ENCODE measurements at regions not wholly inside any gene's neighbourhood (a gene's known extent, or its start where the extent isn't known, plus 50 kb on each side); places are given as distances from the start of the nearest gene placed in this dataset.

DNA sequence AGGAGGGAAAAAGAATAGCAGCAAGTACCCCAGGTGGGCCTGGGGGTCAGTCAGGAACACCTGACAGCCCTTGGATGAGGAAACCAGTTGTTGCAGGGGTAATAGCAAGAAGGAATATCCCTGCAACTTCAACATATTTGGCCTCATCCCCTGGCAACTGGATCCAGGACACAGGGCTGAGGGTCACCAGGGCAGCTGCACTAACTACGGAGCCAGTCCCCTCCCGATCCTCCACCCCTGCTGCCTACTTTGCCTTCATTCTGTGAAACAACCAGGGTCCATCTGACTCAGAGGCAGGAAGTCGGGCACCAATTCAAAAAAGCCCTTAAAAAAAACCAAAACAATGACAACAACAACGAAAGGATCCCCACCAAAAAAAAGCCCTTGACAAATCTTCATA is 52.9 kb downstream of the FRMPD3 start:
- DNase-seq (ENCODE audit: low spot score) (no peak), ATAC-seq (no peak)
- intact Hi-C loops (cut with DNase I) = no loop called here

DNA sequence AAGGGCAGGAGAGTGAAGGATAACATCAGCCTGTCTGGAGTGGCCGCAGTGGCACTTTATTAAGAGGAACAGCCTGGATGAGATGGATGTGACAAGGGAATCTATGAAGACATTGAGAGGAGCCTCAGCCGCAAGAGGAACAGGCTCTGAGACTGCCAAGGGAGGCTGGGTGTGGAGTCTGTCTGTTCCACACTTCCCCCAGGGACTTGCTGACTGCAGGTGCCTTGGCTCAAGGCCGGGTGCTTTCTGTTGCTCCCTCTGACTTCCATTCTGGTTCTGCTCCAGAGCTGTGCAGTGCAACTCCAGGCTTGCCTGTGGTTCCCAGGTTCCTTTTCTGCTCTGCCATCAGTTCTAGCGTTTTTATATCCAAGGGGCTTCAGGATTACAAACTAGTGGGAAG is 54.6 kb downstream of the FRMPD3 start:
- intact Hi-C loops (cut with DNase I) = no loop called here
- ATAC-seq (peak; percentile 50), DNase-seq (ENCODE audit: low spot score) (no peak)

DNA sequence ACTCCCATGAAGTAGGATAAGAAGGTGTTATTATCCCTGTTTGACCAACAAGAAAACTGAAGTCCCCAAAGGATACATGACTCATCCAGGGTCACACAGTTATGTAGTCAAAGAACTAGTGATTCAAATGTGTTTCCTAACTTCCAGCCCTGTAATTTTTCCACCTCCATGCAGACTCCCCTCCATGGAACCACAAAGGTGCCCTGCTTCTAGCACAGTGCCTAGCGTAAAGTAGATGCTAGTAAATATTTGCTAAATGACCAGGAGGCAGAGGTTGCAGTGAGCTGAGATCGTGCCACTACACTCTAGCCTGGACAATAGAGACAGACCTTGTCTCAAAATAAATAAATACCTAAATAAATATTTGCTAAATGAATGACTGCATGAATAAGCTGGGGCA is 55.8 kb downstream of the FRMPD3 start:
- ATAC-seq (no peak), DNase-seq (ENCODE audit: low spot score) (no peak)
- intact Hi-C loops (cut with DNase I) = no loop called here

DNA sequence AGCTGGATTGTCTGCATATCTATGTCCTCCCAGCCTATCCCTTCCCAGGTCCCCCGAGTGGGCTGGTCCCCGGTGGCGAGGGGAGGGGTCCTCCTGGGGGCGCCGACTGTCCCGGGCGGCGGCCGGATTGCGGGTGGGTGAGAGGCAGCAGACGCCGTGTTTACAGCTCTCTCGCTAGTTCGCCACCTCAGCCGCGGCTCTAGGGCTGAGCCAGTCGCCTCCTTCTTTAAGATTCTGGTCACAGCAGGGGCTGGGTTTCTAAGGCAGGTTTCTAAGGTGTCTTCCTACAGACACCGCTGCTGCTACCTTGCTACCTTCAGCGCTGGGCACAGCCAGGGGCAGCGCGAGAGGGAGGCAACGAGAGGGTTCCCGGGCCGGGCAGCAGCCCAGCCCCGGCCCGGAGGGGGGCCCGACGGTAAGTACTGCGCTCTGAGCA is 57.2 kb downstream of the FRMPD3 start:
- intact Hi-C loops (cut with DNase I) = no loop called here
- ATAC-seq (no peak), DNase-seq (ENCODE audit: low spot score) (no peak)

DNA sequence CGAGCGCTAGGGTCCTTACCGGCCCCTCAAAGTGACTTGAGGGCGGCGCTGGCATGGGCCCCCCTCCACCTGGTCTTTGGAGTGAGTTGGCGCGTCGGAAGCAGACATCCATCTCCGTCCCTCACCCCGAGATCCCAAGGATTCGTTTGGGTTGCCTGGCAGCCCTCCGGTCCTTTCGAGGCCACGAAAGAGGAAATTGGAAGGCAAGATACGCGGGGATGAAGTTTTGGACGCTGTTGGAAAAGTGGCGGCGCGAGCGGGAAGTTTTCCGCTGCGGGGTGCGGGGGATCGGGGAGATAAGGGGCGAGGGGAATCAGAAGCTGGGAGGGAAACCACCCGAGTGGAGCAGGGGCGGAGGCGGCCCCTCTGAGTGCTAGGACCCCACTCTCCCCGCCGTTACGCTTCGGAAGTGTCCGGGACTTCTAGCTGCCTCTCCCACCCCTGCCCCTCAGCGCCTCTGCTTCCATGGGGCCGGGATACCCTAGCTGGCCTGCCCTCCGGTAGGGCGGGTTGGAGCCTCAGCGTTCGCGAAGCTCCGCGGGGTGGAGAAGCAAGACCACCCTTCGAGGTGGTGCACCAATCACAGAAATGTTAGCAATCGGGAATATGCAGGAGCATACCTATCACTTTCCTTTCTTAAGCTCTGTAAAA is 57.8 kb downstream of the FRMPD3 start:
- ATAC-seq = no peak
- intact Hi-C loops (cut with DNase I) = no loop called here
- no peak for DNase-seq (ENCODE audit: low spot score)

DNA sequence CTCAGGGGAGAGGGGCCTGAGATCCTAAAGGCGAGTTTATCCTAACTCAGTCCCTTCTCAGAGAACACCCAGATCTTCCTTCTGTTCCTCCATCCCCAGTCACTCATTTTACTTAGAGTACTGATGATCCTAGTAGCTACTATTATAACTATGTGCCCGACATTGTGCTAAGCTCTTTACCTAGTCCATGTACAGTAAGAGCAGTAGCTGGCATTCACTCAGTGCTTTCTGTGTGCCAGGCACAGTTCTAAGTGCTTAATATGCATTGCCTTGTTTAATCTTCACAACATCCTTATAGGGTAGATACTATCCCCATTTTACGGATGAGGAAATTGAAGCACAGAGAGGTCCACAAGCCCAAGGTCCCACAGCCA is 58.3 kb downstream of the FRMPD3 start:
- intact Hi-C loops (cut with DNase I) = no loop called here
- DNase-seq (ENCODE audit: low spot score) (no peak), ATAC-seq (no peak)

DNA sequence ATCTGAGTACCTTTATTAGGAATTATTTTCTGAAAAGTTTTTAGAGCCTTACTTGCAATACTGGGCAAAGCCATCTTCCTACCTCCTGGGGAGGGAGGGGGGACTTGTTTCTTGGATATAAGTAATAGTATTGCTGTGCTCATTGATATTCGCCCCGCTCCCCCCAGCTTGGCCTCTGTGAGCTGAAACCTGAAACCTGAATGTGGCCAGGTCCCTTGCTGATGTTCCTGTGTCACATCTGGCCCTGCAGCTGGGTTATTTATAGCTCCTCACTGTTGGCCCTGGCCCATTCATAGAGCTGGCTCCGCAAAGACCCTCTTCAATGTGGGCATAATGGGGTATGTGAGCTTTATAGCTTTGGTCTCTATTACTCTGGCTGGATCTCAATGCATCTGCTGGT is 59.5 kb downstream of the FRMPD3 start:
- DNase-seq (ENCODE audit: low spot score) (no peak), ATAC-seq (no peak)
- intact Hi-C loops (cut with DNase I) = no loop called here

DNA sequence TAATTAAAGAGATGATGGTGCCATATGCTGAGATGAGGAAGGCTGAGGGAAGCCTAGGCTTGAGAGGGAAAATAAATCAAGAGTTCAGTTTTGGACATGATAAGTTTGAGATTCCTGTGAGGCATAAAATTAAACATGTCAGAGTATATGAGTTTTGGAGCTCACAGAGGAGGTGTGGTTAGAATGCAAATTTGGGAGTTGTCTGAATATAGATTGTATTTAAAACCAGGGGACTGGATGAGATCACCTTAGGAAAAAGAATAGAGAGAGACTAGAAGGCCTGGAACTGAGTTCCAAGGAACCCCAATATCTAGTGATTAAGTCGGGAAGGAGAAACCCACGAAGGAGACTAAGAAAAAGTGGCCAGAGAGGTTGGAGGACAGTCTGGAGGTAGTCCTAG is 65.5 kb downstream of the FRMPD3 start:
- intact Hi-C loops (cut with DNase I) = no loop called here
- DNase-seq (ENCODE audit: low spot score) (no peak), ATAC-seq (no peak)

DNA sequence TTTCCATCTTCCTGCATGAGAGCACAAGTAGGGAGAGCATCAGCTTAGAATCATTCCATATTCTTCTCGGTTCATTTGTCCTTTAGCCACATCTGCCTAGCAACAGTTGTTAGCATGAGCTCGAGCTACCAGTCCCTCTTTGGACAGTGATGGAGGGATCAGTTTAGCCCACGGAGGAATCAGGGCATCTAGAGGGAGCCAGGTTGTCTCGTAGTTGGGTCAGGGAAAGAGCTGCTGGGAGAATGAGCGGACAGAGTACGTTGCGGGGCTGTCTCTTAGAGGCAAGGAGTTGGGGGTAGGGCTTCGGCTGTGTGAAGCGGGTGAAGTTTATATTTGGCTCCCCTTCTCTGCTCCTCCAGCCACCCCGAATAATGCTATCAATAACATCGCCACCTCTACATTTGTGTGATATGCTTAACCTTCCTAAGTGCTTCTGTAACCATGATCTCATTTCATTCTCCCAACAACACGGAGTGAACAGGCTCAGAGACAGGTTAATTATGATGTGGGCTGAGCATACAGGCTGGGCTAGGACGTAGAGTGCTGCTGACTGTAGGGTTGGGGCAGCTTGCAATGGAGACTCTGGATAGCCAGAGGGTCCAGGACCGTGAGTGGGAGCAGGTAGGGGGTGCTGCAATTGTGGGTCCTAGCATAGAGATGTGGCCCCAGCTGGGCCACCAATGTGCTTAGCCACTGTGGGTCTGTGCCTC is 72.6 kb downstream of the FRMPD3 start:
- no peak for ATAC-seq
- DNase-seq (ENCODE audit: low spot score) = no peak
- intact Hi-C loops (cut with DNase I) = no loop called here

DNA sequence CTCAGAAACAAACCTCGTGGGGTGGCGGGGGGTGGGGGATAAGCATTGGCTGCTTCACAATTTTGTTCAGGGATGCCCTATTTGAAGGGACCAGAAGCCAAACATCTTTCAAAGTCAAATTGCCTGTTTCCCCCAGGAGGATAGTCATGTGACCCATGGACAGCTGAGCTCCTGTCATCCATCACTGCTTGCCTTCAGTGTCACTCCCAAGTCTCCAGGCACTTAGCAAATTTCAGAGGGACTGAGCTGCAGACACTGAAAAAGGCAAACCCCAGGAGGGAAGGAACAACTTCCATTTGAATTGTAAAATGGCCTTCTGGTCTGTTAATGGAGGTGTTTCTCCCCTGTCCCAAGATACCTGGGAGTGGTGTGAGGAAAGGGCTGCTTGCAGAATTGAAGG is 73.4 kb downstream of the FRMPD3 start:
- no peak for ATAC-seq
- intact Hi-C loops (cut with DNase I) = no loop called here
- DNase-seq (ENCODE audit: low spot score) = no peak

DNA sequence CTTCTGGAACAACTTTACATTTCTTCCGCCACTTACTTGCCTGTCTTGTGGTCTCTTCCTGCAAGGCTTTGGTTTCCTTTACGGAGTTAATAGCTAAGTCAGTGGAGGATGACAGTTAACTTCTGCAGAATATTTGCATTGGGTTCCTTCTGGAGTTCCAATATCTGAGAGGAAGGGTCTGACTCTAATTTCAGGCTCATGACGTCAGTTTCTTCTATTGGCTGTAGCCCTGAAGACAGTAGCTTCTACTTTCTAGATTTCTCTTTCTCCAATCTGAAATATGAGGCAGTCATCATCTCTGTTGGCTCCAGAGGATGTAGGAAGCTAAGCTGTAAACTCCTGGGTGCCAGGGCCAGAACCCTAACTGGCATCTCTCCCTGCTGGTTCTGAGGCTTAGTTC is 76.7 kb downstream of the FRMPD3 start:
- intact Hi-C loops (cut with DNase I) = no loop called here
- no peak for ATAC-seq

DNA sequence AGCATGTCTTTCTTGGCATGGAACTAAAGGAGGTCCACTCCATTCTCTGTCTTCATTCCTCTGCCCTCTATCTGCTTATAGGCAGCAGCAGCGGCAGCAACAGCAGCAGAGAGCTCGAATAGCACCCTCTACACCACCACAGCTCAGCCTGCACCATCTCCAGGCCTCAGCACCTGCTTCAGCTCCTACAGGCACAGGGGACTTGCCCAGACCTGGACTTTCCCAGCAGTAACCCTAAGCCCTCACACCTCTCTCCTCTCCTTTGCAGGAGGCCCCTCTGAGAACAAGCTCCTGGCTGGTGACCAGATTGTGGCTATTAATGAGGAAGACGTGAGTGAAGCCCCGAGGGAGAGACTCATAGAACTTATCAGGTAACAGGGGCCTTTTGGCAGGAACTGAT is 80.7 kb downstream of the FRMPD3 start:
- intact Hi-C loops (cut with DNase I) = no loop called here
- ATAC-seq (no peak), DNase-seq (ENCODE audit: low spot score) (no peak)

More for the DNA sequence above, 76.7 kb downstream of the FRMPD3 start:
- no peak for DNase-seq (ENCODE audit: low spot score)

DNA sequence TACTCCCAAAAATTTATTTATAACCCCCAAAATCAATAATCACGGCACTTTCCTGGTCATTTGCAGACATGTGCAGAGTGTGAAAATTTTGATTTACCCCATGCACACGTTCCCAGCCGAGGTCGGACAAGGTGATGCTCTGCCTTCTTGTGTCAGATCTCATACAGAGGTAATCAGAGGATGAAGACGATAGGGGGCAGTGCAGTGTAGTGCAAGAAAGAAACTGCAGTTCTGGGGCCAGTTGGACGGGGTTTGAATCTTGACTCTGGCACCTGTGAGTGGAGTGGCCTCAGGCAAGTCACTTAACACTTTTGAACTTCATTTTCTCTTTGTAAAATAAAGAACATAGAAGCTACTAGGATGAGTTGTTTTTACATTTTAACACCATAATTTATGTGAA is 88.4 kb downstream of the FRMPD3 start:
- no peak for ATAC-seq
- intact Hi-C loops (cut with DNase I) = no loop called here
- DNase-seq (ENCODE audit: low spot score) = no peak

DNA sequence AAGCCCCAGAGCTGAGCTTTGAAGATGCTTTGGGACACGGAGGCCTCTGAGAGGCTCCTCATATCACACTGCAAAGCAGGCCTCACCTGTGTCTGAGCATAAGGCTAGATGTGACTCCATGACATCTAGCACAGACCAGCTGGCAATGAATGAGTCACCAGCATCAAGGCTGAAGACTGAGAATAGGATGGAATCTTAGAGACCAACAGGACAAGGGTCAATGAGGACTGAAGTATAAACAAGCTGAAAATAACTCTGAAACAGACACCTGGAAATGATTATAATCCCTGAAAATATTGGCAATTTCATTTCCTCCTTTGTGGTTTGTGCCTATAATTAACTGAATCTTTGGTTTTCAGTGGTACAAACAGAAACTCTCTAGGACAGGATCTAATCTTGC is 87.1 kb upstream of the PRPS1 start:
- intact Hi-C loops (cut with DNase I) = no loop called here

DNA sequence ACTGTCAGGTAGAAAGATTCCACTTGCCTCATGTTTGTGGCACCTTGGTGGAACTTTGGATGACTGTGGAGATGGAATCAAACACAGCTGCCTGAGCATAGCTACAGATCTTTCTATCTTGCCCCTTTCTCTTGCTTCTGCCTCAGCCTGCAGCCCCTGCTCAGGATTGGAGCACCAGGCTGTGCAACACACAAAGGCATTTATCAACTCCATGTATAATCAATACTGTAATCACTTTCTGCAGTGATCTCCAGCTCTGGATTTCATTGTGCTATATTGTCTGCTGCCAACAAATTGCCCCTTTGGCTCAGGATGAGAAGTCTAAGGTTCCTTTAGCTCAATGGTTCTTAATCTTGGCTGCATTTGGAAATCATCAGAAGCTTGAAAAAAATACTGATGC is 86.3 kb upstream of the PRPS1 start:
- intact Hi-C loops (cut with DNase I) = no loop called here
- no peak for DNase-seq (ENCODE audit: low spot score)
- ATAC-seq = no peak

More for the DNA sequence above, 87.1 kb upstream of the PRPS1 start:
- ATAC-seq (no peak), DNase-seq (ENCODE audit: low spot score) (no peak)

DNA sequence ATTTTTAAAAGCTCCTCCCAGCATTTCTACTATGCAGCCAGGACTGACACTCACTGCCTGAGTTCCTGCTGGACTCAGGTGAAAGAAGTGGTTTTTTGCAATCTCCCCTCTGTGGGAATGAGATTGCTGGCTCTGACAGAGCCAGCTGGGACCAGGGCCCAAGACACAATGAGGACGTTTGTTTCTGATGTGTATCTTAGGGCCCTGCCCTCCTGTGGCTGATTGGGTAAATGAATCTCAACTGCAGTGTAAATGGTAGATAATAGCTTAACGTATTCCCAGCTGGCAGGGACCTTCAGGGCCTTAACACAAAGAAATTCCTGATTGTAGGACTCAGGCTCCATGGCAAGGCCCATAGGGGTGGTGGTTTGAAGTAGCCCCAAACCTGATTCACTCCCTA is 85.8 kb upstream of the PRPS1 start:
- ATAC-seq = peak; percentile 39
- no peak for DNase-seq (ENCODE audit: low spot score)
- intact Hi-C loops (cut with DNase I) = no loop called here

DNA sequence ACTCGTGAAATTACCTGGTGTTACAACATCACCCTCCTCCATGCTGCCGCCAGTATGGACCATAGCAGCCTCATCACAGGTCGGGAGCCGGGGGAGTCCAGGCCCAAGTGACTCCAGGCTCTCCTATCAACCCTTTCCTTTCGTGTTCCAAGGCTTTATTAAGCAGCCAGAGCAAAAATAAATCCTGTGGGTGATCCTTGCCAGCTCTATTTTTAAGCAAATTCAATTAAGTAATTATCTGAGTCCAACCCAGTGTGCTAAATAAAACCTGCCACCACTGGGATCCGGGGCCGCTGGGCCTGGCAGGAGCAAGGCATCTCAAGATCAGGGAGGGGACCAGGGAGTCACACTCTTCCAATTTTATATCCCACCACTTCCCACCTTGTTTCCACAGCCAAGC is 80.7 kb upstream of the PRPS1 start:
- ATAC-seq (no peak), DNase-seq (ENCODE audit: low spot score) (no peak)
- intact Hi-C loops (cut with DNase I) = no loop called here

DNA sequence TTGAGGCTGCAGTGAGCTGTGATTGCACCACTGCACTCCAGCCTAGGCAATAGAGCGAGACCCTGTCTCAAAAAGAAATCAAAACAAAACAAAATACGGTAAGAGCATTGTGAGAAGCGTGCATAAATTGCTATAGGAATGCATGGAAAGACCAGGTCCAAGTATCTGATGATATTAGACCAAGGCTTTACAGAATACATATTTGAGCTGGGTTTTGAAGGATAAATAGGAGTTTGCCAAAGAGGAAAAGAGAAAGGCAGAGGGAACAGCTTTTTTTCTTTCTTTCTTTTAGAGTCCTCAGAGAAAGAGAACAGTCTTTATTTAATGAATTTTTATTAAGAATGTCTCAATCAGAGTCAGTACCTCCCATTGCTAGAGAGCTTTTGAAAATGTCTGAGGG is 79.5 kb upstream of the PRPS1 start:
- intact Hi-C loops (cut with DNase I) = no loop called here
- ATAC-seq (no peak), DNase-seq (ENCODE audit: low spot score) (no peak)

DNA sequence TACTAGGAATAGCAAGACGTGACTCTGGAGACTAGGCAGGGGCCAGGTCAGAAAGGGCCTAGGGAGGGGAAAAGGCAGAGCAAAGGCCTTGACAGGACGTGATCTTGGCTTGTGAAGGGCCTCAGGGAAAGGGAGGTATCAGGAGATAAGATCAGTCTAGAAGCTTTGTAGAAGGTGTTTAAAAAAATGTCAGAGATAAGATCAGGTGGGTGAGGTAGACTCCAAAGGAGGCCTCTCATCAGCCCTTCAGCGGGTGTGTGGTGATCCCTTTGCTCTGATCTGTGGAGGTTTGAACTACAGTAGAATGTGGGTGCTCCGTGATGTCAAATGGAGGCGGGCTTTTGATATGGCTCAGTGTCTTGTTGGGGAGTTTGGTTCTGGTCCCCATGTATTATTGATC is 78.8 kb upstream of the PRPS1 start:
- DNase-seq (ENCODE audit: low spot score) = no peak
- ATAC-seq = no peak
- intact Hi-C loops (cut with DNase I) = no loop called here

DNA sequence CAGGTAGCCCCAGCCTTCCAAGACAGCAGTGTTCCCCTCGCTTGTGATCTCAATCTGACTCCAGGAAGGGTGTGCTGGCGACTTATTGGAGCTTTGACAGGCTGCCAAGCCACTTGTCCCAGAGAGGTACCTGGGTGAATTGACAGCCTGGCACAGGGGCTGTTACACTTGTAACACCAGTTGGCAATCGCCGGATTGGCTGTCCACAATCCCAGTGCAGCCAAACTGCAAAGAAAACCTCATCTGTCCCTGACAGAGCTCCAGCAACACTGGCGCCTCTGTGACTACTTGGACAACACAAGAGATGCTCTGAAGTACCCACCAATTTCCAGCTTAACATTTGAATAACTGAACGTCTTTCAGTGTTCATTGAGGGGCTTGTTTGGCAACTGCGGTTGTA is 76.8 kb upstream of the PRPS1 start:
- intact Hi-C loops (cut with DNase I) = no loop called here
- no peak for DNase-seq (ENCODE audit: low spot score)
- no peak for ATAC-seq

DNA sequence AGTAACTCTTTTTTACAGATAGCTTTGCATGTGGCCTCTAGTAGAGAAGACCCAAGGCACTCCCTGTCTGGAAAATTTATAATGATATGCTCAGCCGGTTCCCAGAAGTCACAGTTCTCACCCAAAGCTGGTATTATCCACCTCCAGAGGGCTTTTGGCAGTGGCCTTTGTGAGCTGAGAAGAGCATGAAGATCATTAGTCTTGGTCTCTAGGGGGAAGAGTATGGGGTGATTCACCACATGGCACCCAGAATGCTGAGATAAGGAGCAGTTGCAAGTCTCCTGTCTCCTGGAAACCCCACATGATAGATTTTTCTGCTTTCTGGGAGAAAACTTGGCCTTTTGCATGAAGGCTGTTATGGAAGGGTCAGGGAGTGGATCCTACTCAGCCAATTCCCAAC is 75.4 kb upstream of the PRPS1 start:
- DNase-seq (ENCODE audit: low spot score) (no peak), ATAC-seq (no peak)
- intact Hi-C loops (cut with DNase I) = no loop called here

All from sciatic nerve (tissue), 2 donors.